HepG2 (cell line): ENCODE measurements at regions not wholly inside any gene's neighbourhood (a gene's known extent, or its start where the extent isn't known, plus 50 kb on each side); places are given as distances from the start of the nearest gene placed in this dataset.

Experiments used
- ATAC-seq: fragments of 200-7000 bp; cut with Tn5 transposase; 3 replicates; pipeline ENCODE4 v1.9.1; 2020; ENCODE audit warnings: mild to moderate bottlenecking, moderate library complexity
- BruUV-seq: library from RNA; stranded (reverse); fragments of 400-500 nt; replicated peaks from 2 replicates; lab custom pipeline; 2021; lab: Mats Ljungman, UMichigan
- CTCF ChIA-PET: fragments of 300-600 bp; formaldehyde crosslinking; extraction: SDS; loops from one replicate; lab custom pipeline; 2021; ENCODE audit warnings: low total read pairs, inconsistent platforms, low intra/inter-chr PET ratio; lab: Yijun Ruan, JAX
- POLR2A ChIA-PET: fragments of 350-600 bp; sonication (Branson Sonifier 250); formaldehyde crosslinking; loops from one replicate; lab custom pipeline; 2020; ENCODE audit warnings: antibody characterized with exemption, inconsistent platforms; lab: Yijun Ruan, JAX
- DNase-seq: peaks from one replicate; pipeline ENCODE4 v3.0.0-alpha.2; 2015; ENCODE audit warnings: low spot score
- FAIRE-seq: peaks from 3 replicates; lab custom pipeline; 2011; peaks lifted over from hg19 to GRCh38; lab: Jason Lieb, UNC
- H2AFZ ChIP-seq: one replicate; pipeline ENCODE4 v1.6.1; 2011; ENCODE audit warnings: low read length, inconsistent platforms
- H3K27ac ChIP-seq: fragments of 300-600 bp; 3 replicates; pipeline ENCODE4 v1.8.0; 2011; ENCODE audit warnings: mixed run types, mild to moderate bottlenecking, mixed read lengths, low read length, inconsistent platforms; ENCODE audit not compliant: insufficient read depth; ENCODE audit errors: extremely low read length
- H3K27me3 ChIP-seq, 2 experiments: fragments of 200-600 bp in 1 of 2; 2 replicates in 1 of 2; 3 replicates in 1 of 2; pipeline versions ENCODE4 v1.6.0 to v1.8.0; 2011; ENCODE audit warnings: low read length in 2 of 2, mild to moderate bottlenecking in 2 of 2, moderate library complexity in 2 of 2, inconsistent platforms in 1 of 2; ENCODE audit not compliant: insufficient read depth in 2 of 2, control insufficient read depth in 1 of 2
- H3K36me3 ChIP-seq, 2 experiments: fragments of 200-600 bp in 1 of 2; replicated peaks in 1 of 2; 2 replicates in 1 of 2; 3 replicates in 1 of 2; pipeline versions ENCODE4 v1.5.1 to v1.8.0; 2011; ENCODE audit warnings: low read length in 2 of 2, inconsistent platforms in 1 of 2; ENCODE audit not compliant: insufficient read depth in 2 of 2, control insufficient read depth in 1 of 2
- H3K4me1 ChIP-seq: 2 replicates; pipeline ENCODE4 v1.5.1; 2012; ENCODE audit warnings: low read length, inconsistent platforms; ENCODE audit not compliant: insufficient read depth
- H3K4me2 ChIP-seq: 2 replicates; pipeline ENCODE4 v1.6.0; 2011; ENCODE audit warnings: low read depth, low read length, inconsistent platforms
- H3K4me3 ChIP-seq, 3 experiments: fragments of 200-600 bp in 1 of 3; sonication (generic), shearing (Covaris generic) in 1 of 3; replicated peaks in 1 of 3; 2 replicates each; pipeline ENCODE4 v1.5.1; 2011 to 2016; ENCODE audit warnings: low read length in 3 of 3, inconsistent platforms in 2 of 3, low read depth in 2 of 3, mild to moderate bottlenecking in 2 of 3, control low read depth in 1 of 3, mixed read lengths in 1 of 3; ENCODE audit not compliant: insufficient read depth in 1 of 3
- H3K79me2 ChIP-seq: one replicate; pipeline ENCODE4 v1.6.1; 2011; ENCODE audit warnings: low read length, inconsistent platforms; ENCODE audit not compliant: insufficient read depth
- H3K9ac ChIP-seq: 2 replicates; pipeline ENCODE4 v1.6.0; 2011; ENCODE audit warnings: mild to moderate bottlenecking, low read depth, low read length, inconsistent platforms; ENCODE audit not compliant: insufficient read depth
- H3K9me3 ChIP-seq: 2 replicates; pipeline ENCODE4 v1.5.1; 2012; ENCODE audit warnings: mild to moderate bottlenecking, low read length
- H4K20me1 ChIP-seq: 2 replicates; pipeline ENCODE4 v1.6.0; 2011; ENCODE audit warnings: inconsistent platforms, mild to moderate bottlenecking, low read length, moderate library complexity; ENCODE audit not compliant: insufficient read depth
- FOXK1 ChIP-seq: sonication (generic); formaldehyde crosslinking; IDR thresholded peaks from 2 replicates; pipeline ENCODE4 v1.4.0; 2020; ENCODE audit warnings: low read depth, missing genetic modification reagents, borderline replicate concordance
- NCOA1 ChIP-seq: sonication (generic); formaldehyde crosslinking; IDR thresholded peaks from 2 replicates; pipeline ENCODE4 v1.9.0; 2021; ENCODE audit warnings: missing genetic modification reagents
- RERE ChIP-seq: IDR thresholded peaks from 2 replicates; pipeline ENCODE4 v1.6.1; 2016; ENCODE audit warnings: low read depth, missing genetic modification reagents, missing compliant biosample characterization
- WGBS: methylation state at CpG from one replicate; pipeline ENCODE4 v1.1.6; 2017; ENCODE audit warnings: low lambda C conversion rate; 5-methylcytosine and 5-hydroxymethylcytosine counted together
- in situ Hi-C: cut with HindIII; loops from 2 replicates; pipeline ENCODE4 v1.10.0; 2017; ENCODE audit warnings: low pct_unique_long_range_greater_than_20kb; ENCODE audit not compliant: extremely low pct_ligation_motif_present
- intact Hi-C: fragments of 100-400 bp; cut with micrococcal nuclease; formaldehyde crosslinking; loops from one replicate; pipeline ENCODE4 v1.10.0; 2022; ENCODE audit not compliant: unreplicated experiment

DNA sequence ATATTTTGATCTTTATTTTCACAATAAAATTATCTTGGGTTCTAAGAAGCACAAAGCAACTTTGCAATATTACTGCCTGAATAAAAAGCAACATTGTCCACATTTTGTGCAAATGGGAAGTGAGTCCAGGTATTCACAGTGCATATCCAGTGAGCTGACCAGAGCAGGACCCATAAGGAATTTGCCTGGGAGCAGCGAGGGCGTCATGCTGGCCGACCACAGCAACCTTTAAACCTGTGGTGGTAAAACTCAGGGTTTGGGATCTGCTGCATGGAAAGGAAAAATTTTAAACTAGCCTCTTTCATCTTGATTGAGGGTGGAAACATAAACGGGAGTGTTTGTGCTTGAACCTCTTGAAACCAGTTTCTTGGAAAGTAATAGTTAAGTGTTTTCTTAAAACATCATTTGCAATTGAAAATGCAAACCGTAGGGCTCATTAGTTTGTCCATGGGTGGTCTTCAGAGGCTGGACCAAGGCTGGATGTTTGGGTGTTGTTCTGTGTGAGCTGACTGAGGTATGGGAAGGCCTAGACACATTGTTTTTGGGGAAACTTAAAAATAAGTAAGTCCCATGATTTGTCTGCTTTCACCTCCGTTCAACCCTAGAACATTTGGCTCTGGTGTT, 85.0 kb upstream of the ANKH start (continued):
- TF ChIP-seq RERE = no peak
- no peak for TF ChIP-seq NCOA1 (CRISPR knock-in tag)

- no peak for DNase-seq
- POLR2A ChIA-PET = no interaction called here
- Histone ChIP-seq H3K79me2 (no peaks in the 10 kb centered on the region), H3K36me3 (no peaks in the 10 kb centered on the region), H3K4me2 (no peak overlapping the region), H3K27me3 (peaks cover 1 to 8% of the 10 kb centered on the region in 2 experiments; a peak in 3 of 5 replicates), H3K4me1 (peaks cover 32% of the 10 kb centered on the region), H3K9ac (no peak overlapping the region), H4K20me1 (no peaks in the 10 kb centered on the region), H3K27ac (no peak overlapping the region), H3K4me3 (no peak overlapping the region), H3K9me3 (no peaks in the 10 kb centered on the region), H2AFZ (no peak overlapping the region)
- CTCF ChIA-PET = no interaction called here
- intact Hi-C loops = no loop called here
- no peak for FAIRE-seq
- in situ Hi-C loops = loop anchor here (5.0 kb wide), 1 partner anchor 48 kb away; no protein-coding TSS in a partner anchor
- TF ChIP-seq FOXK1 (CRISPR knock-in tag) = no peak
- BruUV-seq = no TSS peak
- ATAC-seq = no peak
- WGBS = 49% methylated on average over 8 of the region's 9 CpGs
Measured at GRCh38 chr5:14954616-14955343, 83.2 kb upstream of the ANKH start.
